Fibroblast of upper back skin (primary cell): ENCODE measurements at regions not wholly inside any gene's neighbourhood (a gene's known extent, or its start where the extent isn't known, plus 50 kb on each side); places are given as distances from the start of the nearest gene placed in this dataset.
A peak's percentile ranks its signal among the peaks of the same experiment; 100 is the strongest.

ENCODE experiments used
- DNase-seq: peaks from one replicate; pipeline ENCODE4 v3.0.0-alpha.2; 2013

- no peak for DNase-seq
Measured at GRCh38 chr18:65544701-65545100, 206.1 kb upstream of the CDH7 start.

GRCh38 chr18:65527879-65528633, 222.8 kb upstream of the CDH7 start:
- DNase-seq, result peak; percentile 2

GRCh38 chr18:65526099-65526498, 224.7 kb upstream of the CDH7 start:
- no peak for DNase-seq

- no peak for DNase-seq
Measured at GRCh38 chr18:65523461-65523860, 227.4 kb upstream of the CDH7 start.

GRCh38 chr18:65522907-65523306, 227.9 kb upstream of the CDH7 start:
- no peak for DNase-seq

GRCh38 chr18:65516209-65516608, 234.6 kb upstream of the CDH7 start:
- DNase-seq, result no peak

- DNase-seq, result no peak
Measured at GRCh38 chr18:65498605-65499004, 252.2 kb upstream of the CDH7 start.

GRCh38 chr18:65487569-65487968, 263.2 kb upstream of the CDH7 start:
- DNase-seq, result no peak

- DNase-seq, result no peak
Measured at GRCh38 chr18:65477455-65477854, 273.4 kb upstream of the CDH7 start.

GRCh38 chr18:65468881-65469280, 281.9 kb upstream of the CDH7 start:
- no peak for DNase-seq

- DNase-seq, result no peak
Measured at GRCh38 chr18:65464361-65464760, 286.5 kb upstream of the CDH7 start.

GRCh38 chr18:65459741-65460140, 291.1 kb upstream of the CDH7 start:
- DNase-seq, result no peak

- no peak for DNase-seq
Measured at GRCh38 chr18:65458871-65459270, 291.9 kb upstream of the CDH7 start.

- DNase-seq, result peak; percentile 51
Measured at GRCh38 chr18:65439188-65439587, 311.6 kb upstream of the CDH7 start.

- no peak for DNase-seq
Measured at GRCh38 chr18:65436430-65436829, 314.4 kb upstream of the CDH7 start.

- DNase-seq, result no peak
Measured at GRCh38 chr18:65435534-65435933, 315.3 kb upstream of the CDH7 start.

- no peak for DNase-seq
Measured at GRCh38 chr18:65429601-65430000, 321.2 kb upstream of the CDH7 start.

GRCh38 chr18:65425366-65425765, 325.4 kb upstream of the CDH7 start:
- DNase-seq, result no peak

- no peak for DNase-seq
Measured at GRCh38 chr18:65423776-65424175, 327.0 kb upstream of the CDH7 start.

GRCh38 chr18:65422544-65423136, 328.2 kb upstream of the CDH7 start:
- DNase-seq, result no peak

- no peak for DNase-seq
Measured at GRCh38 chr18:65415098-65415497, 335.7 kb upstream of the CDH7 start.

- no peak for DNase-seq
Measured at GRCh38 chr18:65414501-65414900, 336.3 kb upstream of the CDH7 start.

GRCh38 chr18:65411061-65411460, 339.8 kb upstream of the CDH7 start:
- DNase-seq, result no peak

- no peak for DNase-seq
Measured at GRCh38 chr18:65409261-65409660, 341.6 kb upstream of the CDH7 start.

GRCh38 chr18:65403534-65403933, 347.3 kb upstream of the CDH7 start:
- no peak for DNase-seq
